HG02642 (cell line): ENCODE measurements at regions not wholly inside any gene's neighbourhood (a gene's known extent, or its start where the extent isn't known, plus 50 kb on each side); places are given as distances from the start of the nearest gene placed in this dataset.

Experiments
- ATAC-seq: cut with Tn5 transposase; IDR thresholded peaks from one replicate; pipeline ENCODE4 v1.9.1; 2021; ENCODE audit warnings: mild to moderate bottlenecking; ENCODE audit not compliant: unreplicated experiment, poor library complexity

GRCh38 chr1:190540366-190540765 lies 62.7 kb upstream of the BRINP3 start:
- ATAC-seq: no peak

GRCh38 chr1:190551638-190552037 lies 74.0 kb upstream of the BRINP3 start:
- ATAC-seq: no peak

DNA sequence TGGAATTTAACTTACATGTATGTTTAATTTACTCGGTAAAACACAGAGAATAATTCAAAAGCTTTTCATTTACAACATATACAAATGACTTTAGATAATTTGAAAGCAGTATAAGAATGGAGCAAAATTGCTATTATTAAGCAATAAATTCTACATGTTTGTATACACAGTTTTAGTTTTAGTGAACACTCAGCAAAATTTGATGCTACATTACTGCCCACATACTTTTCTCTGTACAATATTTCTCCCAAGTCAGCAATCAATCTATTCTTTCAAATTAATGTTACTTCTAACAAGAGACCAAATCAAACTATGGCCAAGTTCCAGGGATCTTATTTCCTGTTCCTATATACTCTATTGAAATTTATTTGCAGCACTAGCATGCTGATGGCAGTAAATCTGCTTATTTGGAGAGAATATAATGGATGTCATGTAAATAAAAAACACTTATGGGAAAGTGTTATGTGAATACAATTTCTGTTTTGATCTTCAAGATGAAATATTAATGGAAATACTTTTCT lies 82.6 kb upstream of the BRINP3 start:
- no peak for ATAC-seq

GRCh38 chr1:190563230-190563629 lies 85.6 kb upstream of the BRINP3 start:
- ATAC-seq: no peak

- no peak for ATAC-seq
Measured at GRCh38 chr1:190564117-190564516, 86.5 kb upstream of the BRINP3 start.

GRCh38 chr1:190578017-190578416 lies 100.4 kb upstream of the BRINP3 start:
- no peak for ATAC-seq

- ATAC-seq: no peak
Measured at GRCh38 chr1:190578526-190578925, 100.9 kb upstream of the BRINP3 start.

- no peak for ATAC-seq
Measured at GRCh38 chr1:190579552-190580193, 102.0 kb upstream of the BRINP3 start.

DNA sequence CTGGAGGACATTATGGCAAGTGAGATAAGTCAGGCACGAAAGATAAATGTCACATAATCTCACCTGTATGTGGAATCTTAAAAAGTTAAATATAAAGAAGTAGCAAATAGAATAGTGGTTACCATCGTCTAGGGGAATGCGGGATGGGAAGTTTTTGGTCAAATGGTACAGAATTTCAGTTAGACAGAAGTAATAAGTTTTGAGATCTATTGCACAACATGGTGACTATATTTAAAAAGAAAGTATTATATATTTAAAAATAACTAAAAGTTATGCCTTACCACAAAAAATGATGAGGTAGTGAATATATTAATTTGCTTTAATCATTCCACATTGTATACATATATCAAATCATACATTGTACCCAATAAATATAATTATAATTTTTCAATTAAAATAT lies 106.2 kb upstream of the BRINP3 start:
- no peak for ATAC-seq

- no peak for ATAC-seq
Measured at GRCh38 chr1:190588424-190588823, 110.8 kb upstream of the BRINP3 start.

- ATAC-seq: no peak
Measured at GRCh38 chr1:190595438-190595837, 117.8 kb upstream of the BRINP3 start.

DNA sequence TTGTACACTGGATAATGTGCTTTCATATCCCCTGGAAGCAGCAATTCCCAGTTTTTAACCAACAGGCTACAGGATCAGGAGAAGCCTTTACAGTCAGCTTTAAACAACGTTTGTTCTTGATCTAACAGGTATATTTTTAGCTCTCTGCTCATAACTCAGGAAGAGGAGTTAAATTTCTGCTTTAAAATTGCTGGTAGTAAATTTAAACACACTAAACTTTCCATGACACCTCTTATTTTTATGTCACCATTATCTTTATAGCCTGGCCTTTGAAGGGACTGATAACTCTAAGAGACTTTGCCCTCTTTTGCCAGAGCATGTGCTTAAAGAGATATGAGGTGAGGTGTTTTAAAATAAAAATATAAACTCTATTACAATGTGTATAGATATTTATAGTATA lies 119.6 kb upstream of the BRINP3 start:
- no peak for ATAC-seq

- ATAC-seq: no peak
Measured at GRCh38 chr1:190599670-190600069, 122.0 kb upstream of the BRINP3 start.

GRCh38 chr1:190602325-190602724 lies 124.7 kb upstream of the BRINP3 start:
- ATAC-seq: no peak

GRCh38 chr1:190608282-190608681 lies 130.6 kb upstream of the BRINP3 start:
- ATAC-seq: no peak

DNA sequence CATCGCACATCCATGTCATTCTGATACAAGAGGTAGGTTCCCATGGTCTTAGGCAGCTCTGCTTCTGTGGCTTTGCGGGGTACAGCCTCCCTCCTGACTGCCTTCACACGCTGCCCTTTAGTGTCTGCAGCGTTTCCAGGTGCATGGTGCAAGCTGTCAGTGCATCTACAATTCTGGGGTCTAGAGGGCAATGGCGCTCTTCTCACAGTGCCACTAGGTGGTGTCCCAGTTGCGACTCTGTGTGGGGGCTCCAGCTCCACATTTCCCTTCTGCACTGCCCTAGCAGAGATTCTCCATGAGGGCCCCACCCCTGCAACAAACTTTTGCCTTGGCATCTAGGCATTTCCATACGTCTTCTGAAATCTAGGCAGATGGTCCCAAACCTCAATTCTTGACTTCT lies 138.2 kb upstream of the BRINP3 start:
- no peak for ATAC-seq

GRCh38 chr1:190616235-190616634 lies 138.6 kb upstream of the BRINP3 start:
- no peak for ATAC-seq

GRCh38 chr1:190619724-190620123 lies 142.1 kb upstream of the BRINP3 start:
- no peak for ATAC-seq

GRCh38 chr1:190633488-190633887 lies 155.8 kb upstream of the BRINP3 start:
- no peak for ATAC-seq

GRCh38 chr1:190634134-190634533 lies 156.5 kb upstream of the BRINP3 start:
- no peak for ATAC-seq

DNA sequence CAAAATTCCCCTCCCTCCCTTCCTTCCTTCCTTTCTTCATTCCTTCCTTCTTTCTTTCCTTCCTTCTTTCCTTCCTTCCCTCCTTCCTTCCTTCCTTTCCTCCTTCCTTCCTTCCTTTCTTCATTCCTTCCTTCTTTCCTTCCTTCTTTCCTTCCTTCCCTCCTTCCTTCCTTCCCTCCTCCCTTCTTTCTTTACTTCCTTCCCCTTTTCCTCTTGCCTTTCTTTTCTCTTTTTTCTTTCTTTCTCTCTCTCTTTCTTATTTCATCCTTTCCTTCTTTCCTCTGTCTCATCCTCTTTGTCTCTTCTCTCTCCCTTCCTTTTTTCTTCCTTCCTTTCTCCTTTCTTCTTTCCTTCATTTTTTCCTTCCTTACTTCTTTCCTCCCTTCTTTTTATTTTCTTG lies 171.9 kb upstream of the BRINP3 start:
- ATAC-seq: no peak

DNA sequence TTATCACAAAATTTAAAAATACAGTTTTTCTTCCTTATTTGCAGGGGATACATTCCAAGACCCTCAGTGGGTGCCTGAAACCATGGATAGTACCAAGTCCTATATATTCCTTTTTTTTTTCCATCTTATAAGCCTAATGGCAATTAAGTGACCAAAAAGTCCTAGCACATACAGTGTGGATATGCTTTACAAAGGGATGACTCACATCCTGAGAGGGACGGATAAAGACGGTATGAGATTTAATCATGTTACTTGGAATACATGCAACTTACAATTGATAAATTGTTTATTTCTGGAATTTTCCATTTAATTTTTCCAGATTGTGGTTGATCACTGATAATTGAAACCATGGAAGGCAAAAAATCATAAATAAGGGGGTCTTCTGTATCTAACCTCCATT lies 181.2 kb upstream of the BRINP3 start:
- no peak for ATAC-seq

GRCh38 chr1:190663962-190664361 lies 186.3 kb upstream of the BRINP3 start:
- no peak for ATAC-seq
